Fibroblast of the aortic adventitia (primary cell): ENCODE measurements at regions not wholly inside any gene's neighbourhood (a gene's known extent, or its start where the extent isn't known, plus 50 kb on each side); places are given as distances from the start of the nearest gene placed in this dataset.

Experiments used
- DNase-seq: peaks from one replicate; pipeline ENCODE4 v3.0.0-alpha.2; 2010; ENCODE audit warnings: low read depth
- H3K4me3 ChIP-seq: 2 replicates; pipeline ENCODE4 v1.5.1; 2011; ENCODE audit warnings: low read depth, mild to moderate bottlenecking, control low read depth, low read length, moderate library complexity
- CTCF ChIP-seq: IDR thresholded peaks from 2 replicates; pipeline ENCODE4 v1.5.1; 2011; ENCODE audit warnings: mild to moderate bottlenecking, low read length, control low read depth, inconsistent platforms; ENCODE audit not compliant: insufficient read depth

- no peak for TF ChIP-seq CTCF
- DNase-seq, result peak; percentile 8
- H3K4me3 ChIP-seq, result no peak overlapping the region
Observed at GRCh38 chr5:90131383-90132133, 278.0 kb downstream of the CETN3 start.

- DNase-seq, result no peak
- no peak overlapping the region for H3K4me3 ChIP-seq
- no peak for TF ChIP-seq CTCF
Observed at GRCh38 chr5:90128551-90128950, 281.0 kb downstream of the CETN3 start.

- no peak for TF ChIP-seq CTCF
- no peak overlapping the region for H3K4me3 ChIP-seq
- DNase-seq, result peak; percentile 48
Observed at GRCh38 chr5:90119531-90119971, 290.0 kb downstream of the CETN3 start.

- DNase-seq, result no peak
- H3K4me3 ChIP-seq, result no peak overlapping the region
- TF ChIP-seq CTCF, result no peak
Observed at GRCh38 chr5:90117005-90117404, 292.6 kb downstream of the CETN3 start.

GRCh38 chr5:90113108-90113507, 296.4 kb downstream of the CETN3 start:
- H3K4me3 ChIP-seq, result no peak overlapping the region
- no peak for DNase-seq
- no peak for TF ChIP-seq CTCF

- DNase-seq, result no peak
- TF ChIP-seq CTCF, result no peak
- peak overlapping the region; percentile 5 for H3K4me3 ChIP-seq
Observed at GRCh38 chr5:90112033-90112692, 297.4 kb downstream of the CETN3 start.
